ENCODE measurements at regions not wholly inside any gene's neighbourhood (a gene's known extent, or its start where the extent isn't known, plus 50 kb on each side); places are given as distances from the start of the nearest gene placed in this dataset.

GRCh38 chr4:24186466-24186865 is 296.6 kb upstream of the PPARGC1A start:
- Mint-ChIP-seq H3K4me1 (peaks cover 8% of the 10 kb centered on the region), H3K27me3 (ENCODE audit: insufficient read depth, low read depth) (no peaks in the 10 kb centered on the region), H3K4me3 (no peak overlapping the region), H3K9me3 (no peaks in the 10 kb centered on the region), H3K27ac (no peak overlapping the region), H3K36me3 (no peaks in the 10 kb centered on the region)
- no peak for DNase-seq (ENCODE audit: low spot score)
- H3F3A ChIP-seq (ENCODE audit: low read depth) = no peaks in the 10 kb centered on the region
- H3K4me2 ChIP-seq = no peak overlapping the region
- no peak overlapping the region for H3K9ac ChIP-seq
- no peaks in the 10 kb centered on the region for H4K20me1 ChIP-seq (ENCODE audit: low read depth)
- TF ChIP-seq EZH2 (IDR thresholded peaks at IDR 0.05) (no peak), EZH2phosphoT487 (IDR thresholded peaks at IDR 0.05) (no peak)
- TF ChIP-seq, protein P1, sequence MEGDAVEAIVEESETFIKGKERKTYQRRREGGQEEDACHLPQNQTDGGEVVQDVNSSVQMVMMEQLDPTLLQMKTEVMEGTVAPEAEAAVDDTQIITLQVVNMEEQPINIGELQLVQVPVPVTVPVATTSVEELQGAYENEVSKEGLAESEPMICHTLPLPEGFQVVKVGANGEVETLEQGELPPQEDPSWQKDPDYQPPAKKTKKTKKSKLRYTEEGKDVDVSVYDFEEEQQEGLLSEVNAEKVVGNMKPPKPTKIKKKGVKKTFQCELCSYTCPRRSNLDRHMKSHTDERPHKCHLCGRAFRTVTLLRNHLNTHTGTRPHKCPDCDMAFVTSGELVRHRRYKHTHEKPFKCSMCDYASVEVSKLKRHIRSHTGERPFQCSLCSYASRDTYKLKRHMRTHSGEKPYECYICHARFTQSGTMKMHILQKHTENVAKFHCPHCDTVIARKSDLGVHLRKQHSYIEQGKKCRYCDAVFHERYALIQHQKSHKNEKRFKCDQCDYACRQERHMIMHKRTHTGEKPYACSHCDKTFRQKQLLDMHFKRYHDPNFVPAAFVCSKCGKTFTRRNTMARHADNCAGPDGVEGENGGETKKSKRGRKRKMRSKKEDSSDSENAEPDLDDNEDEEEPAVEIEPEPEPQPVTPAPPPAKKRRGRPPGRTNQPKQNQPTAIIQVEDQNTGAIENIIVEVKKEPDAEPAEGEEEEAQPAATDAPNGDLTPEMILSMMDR (IDR thresholded peaks at IDR 0.05) = no peak
- H3K36me3 ChIP-seq = no peaks in the 10 kb centered on the region
- H3K4me3 ChIP-seq = no peak overlapping the region
- no peaks in the 10 kb centered on the region for H3K79me2 ChIP-seq (ENCODE audit: low read depth)
- H3K27ac ChIP-seq = no peak overlapping the region
- H3K9me3 ChIP-seq (ENCODE audit: low read depth) = no peaks in the 10 kb centered on the region
- H2AFZ ChIP-seq (replicated peaks) = no peak overlapping the region
- no peaks in the 10 kb centered on the region for H3K27me3 ChIP-seq
- H3K4me1 ChIP-seq = peaks cover 4% of the 10 kb centered on the region

- Histone ChIP-seq H3K4me3 (no peak overlapping the region), H3K4me2 (no peak overlapping the region), H3K36me3 (no peaks in the 10 kb centered on the region), H2AFZ (replicated peaks) (no peak overlapping the region), H3K9me3 (ENCODE audit: low read depth) (no peaks in the 10 kb centered on the region), H3K4me1 (no peaks in the 10 kb centered on the region), H3K27ac (no peak overlapping the region), H3K79me2 (ENCODE audit: low read depth) (no peaks in the 10 kb centered on the region), H3K27me3 (no peaks in the 10 kb centered on the region), H3F3A (ENCODE audit: low read depth) (no peaks in the 10 kb centered on the region), H4K20me1 (ENCODE audit: low read depth) (no peaks in the 10 kb centered on the region), H3K9ac (no peak overlapping the region)
- Mint-ChIP-seq H3K27ac (no peak overlapping the region), H3K36me3 (no peaks in the 10 kb centered on the region), H3K27me3 (ENCODE audit: insufficient read depth, low read depth) (no peaks in the 10 kb centered on the region), H3K4me3 (no peak overlapping the region), H3K9me3 (no peaks in the 10 kb centered on the region), H3K4me1 (no peaks in the 10 kb centered on the region)
- TF ChIP-seq EZH2 (IDR thresholded peaks at IDR 0.05) = no peak
- TF ChIP-seq EZH2phosphoT487 (IDR thresholded peaks at IDR 0.05) = no peak
- TF ChIP-seq, protein P1 (IDR thresholded peaks at IDR 0.05) = no peak
- DNase-seq (ENCODE audit: low spot score) = no peak
These were observed 291.2 kb upstream of the PPARGC1A start for GRCh38 chr4:24181005-24181404.

DNA sequence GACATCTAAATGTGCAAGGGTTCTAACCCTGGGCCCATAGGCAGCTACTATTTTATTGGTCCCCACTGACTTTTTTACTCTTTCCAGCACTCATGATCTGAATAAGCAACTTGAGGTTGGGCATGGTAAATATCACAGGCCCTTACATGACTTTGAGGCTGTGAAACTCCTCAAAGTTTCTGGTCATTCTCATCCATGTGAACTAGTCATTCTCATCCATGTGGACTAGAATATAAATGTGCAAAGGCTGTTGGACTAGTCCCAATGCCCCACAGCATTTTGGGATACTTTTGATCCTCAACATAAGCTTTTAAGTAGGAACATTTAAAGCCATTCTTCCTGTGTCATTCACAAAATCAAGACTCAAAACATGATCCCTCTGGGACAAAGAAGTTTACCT is 290.7 kb upstream of the PPARGC1A start:
- Histone ChIP-seq H3K79me2 (ENCODE audit: low read depth) (no peaks in the 10 kb centered on the region), H3K36me3 (no peaks in the 10 kb centered on the region), H3K9me3 (ENCODE audit: low read depth) (no peaks in the 10 kb centered on the region), H3K4me3 (no peak overlapping the region), H3K9ac (no peak overlapping the region), H3K27me3 (no peaks in the 10 kb centered on the region), H3K4me1 (no peaks in the 10 kb centered on the region), H3K4me2 (no peak overlapping the region), H3K27ac (no peak overlapping the region), H2AFZ (replicated peaks) (no peak overlapping the region), H3F3A (ENCODE audit: low read depth) (no peaks in the 10 kb centered on the region), H4K20me1 (ENCODE audit: low read depth) (no peaks in the 10 kb centered on the region)
- no peaks in the 10 kb centered on the region for H3K27me3 Mint-ChIP-seq (ENCODE audit: insufficient read depth, low read depth)
- no peak overlapping the region for H3K27ac Mint-ChIP-seq
- no peaks in the 10 kb centered on the region for H3K4me1 Mint-ChIP-seq
- TF ChIP-seq, protein P1 (IDR thresholded peaks at IDR 0.05) = no peak
- TF ChIP-seq EZH2 (IDR thresholded peaks at IDR 0.05) = no peak
- TF ChIP-seq EZH2phosphoT487 (IDR thresholded peaks at IDR 0.05) = no peak
- no peak overlapping the region for H3K4me3 Mint-ChIP-seq
- peaks cover 2% of the 10 kb centered on the region for H3K36me3 Mint-ChIP-seq
- DNase-seq (ENCODE audit: low spot score) = no peak
- H3K9me3 Mint-ChIP-seq = no peaks in the 10 kb centered on the region

Data from neural progenitor cell (in vitro differentiated cells).